MM.1S (cell line): ENCODE measurements at regions not wholly inside any gene's neighbourhood (a gene's known extent, or its start where the extent isn't known, plus 50 kb on each side); places are given as distances from the start of the nearest gene placed in this dataset.

Experiments
- EZH2 ChIP-seq: fragments of 300-600 bp; sonication (generic); optimal IDR thresholded peaks from 2 replicates; pipeline ENCODE3; 2017; ENCODE audit warnings: low read depth, mild to moderate bottlenecking, antibody characterized with exemption, low read length, mixed read lengths
- TF ChIP-seq, protein P1 (sequence below): fragments of 300-600 bp; sonication (generic); IDR thresholded peaks from 2 replicates; pipeline ENCODE4 v1.5.1; 2016; ENCODE audit warnings: antibody characterized with exemption, low read length, mixed read lengths

GRCh38 chr2:149767516-149767974 lies 180.0 kb upstream of the MMADHC start:
- TF ChIP-seq, protein P1, sequence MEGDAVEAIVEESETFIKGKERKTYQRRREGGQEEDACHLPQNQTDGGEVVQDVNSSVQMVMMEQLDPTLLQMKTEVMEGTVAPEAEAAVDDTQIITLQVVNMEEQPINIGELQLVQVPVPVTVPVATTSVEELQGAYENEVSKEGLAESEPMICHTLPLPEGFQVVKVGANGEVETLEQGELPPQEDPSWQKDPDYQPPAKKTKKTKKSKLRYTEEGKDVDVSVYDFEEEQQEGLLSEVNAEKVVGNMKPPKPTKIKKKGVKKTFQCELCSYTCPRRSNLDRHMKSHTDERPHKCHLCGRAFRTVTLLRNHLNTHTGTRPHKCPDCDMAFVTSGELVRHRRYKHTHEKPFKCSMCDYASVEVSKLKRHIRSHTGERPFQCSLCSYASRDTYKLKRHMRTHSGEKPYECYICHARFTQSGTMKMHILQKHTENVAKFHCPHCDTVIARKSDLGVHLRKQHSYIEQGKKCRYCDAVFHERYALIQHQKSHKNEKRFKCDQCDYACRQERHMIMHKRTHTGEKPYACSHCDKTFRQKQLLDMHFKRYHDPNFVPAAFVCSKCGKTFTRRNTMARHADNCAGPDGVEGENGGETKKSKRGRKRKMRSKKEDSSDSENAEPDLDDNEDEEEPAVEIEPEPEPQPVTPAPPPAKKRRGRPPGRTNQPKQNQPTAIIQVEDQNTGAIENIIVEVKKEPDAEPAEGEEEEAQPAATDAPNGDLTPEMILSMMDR: no peak
- TF ChIP-seq EZH2: no peak
